ENCODE measurements at regions not wholly inside any gene's neighbourhood (a gene's known extent, or its start where the extent isn't known, plus 50 kb on each side); places are given as distances from the start of the nearest gene placed in this dataset.

GRCh38 chr9:27711241-27711640 is 138.0 kb upstream of the C9orf72 start:
- no peak for TF ChIP-seq CTCF (conservative IDR thresholded peaks at IDR 0.05 in 1 of 2, IDR thresholded peaks at IDR 0.05 in 1 of 2; ENCODE audit: extremely low read depth in 1 of 2, insufficient read depth in 1 of 2, low read depth in 1 of 2, low read length in 2 of 2)
- no peak for TF ChIP-seq EZH2 (IDR thresholded peaks at IDR 0.05; ENCODE audit: borderline replicate concordance, low read length)

Measured in mammary epithelial cell (primary cell).